ENCODE measurements at regions not wholly inside any gene's neighbourhood (a gene's known extent, or its start where the extent isn't known, plus 50 kb on each side); places are given as distances from the start of the nearest gene placed in this dataset.
A peak's percentile ranks its signal among the peaks of the same experiment; 100 is the strongest.
"Not testable (repeated sequence)": the region's sequence is repeated elsewhere in the genome, so short reads cannot be mapped to it uniquely, and the experiment has no call there.

GRCh38 chr5:130939059-130939458 lies 226.0 kb downstream of the HINT1 start:
- DNase-seq = no peak

GRCh38 chr5:130937046-130937445 lies 228.0 kb downstream of the HINT1 start:
- no peak for DNase-seq

GRCh38 chr5:130923543-130924124 lies 241.4 kb downstream of the HINT1 start:
- no peak for DNase-seq

GRCh38 chr5:130912088-130912487 lies 253.0 kb downstream of the HINT1 start:
- no peak for DNase-seq

GRCh38 chr5:130908186-130908585 lies 256.9 kb downstream of the HINT1 start:
- no peak for DNase-seq

GRCh38 chr5:130897537-130898195 lies 267.4 kb downstream of the HINT1 start:
- not testable (repeated sequence) for DNase-seq

- DNase-seq = not testable (repeated sequence)
These were observed 267.9 kb downstream of the HINT1 start for GRCh38 chr5:130897181-130897536.

- no peak for DNase-seq
These were observed 268.4 kb downstream of the HINT1 start for GRCh38 chr5:130896636-130897035.

- no peak for DNase-seq
These were observed 272.1 kb downstream of the HINT1 start for GRCh38 chr5:130893006-130893405.

- no peak for DNase-seq
These were observed 274.4 kb downstream of the HINT1 start for GRCh38 chr5:130890610-130891009.

- no peak for DNase-seq
These were observed 279.4 kb downstream of the HINT1 start for GRCh38 chr5:130885691-130886090.

GRCh38 chr5:130885027-130885426 lies 280.0 kb downstream of the HINT1 start:
- no peak for DNase-seq

- no peak for DNase-seq
These were observed 281.0 kb downstream of the HINT1 start for GRCh38 chr5:130884023-130884422.

- no peak for DNase-seq
These were observed 289.4 kb downstream of the HINT1 start for GRCh38 chr5:130875656-130876055.

GRCh38 chr5:130874861-130875417 lies 290.1 kb downstream of the HINT1 start:
- DNase-seq = no peak

- peak; percentile 48 for DNase-seq
These were observed 293.5 kb downstream of the HINT1 start for GRCh38 chr5:130871346-130872086.

GRCh38 chr5:130870691-130871090 lies 294.4 kb downstream of the HINT1 start:
- DNase-seq = no peak

GRCh38 chr5:130868186-130868840 lies 296.7 kb downstream of the HINT1 start:
- no peak for DNase-seq

- DNase-seq = no peak
These were observed 319.8 kb downstream of the HINT1 start for GRCh38 chr5:130845049-130845765.

GRCh38 chr5:130836729-130837649 lies 328.1 kb downstream of the HINT1 start:
- DNase-seq = no peak

- not testable (repeated sequence) for DNase-seq
These were observed 347.3 kb downstream of the HINT1 start for GRCh38 chr5:130817598-130818384.
